AG04449 (cell line): ENCODE measurements at regions not wholly inside any gene's neighbourhood (a gene's known extent, or its start where the extent isn't known, plus 50 kb on each side); places are given as distances from the start of the nearest gene placed in this dataset.
"Not testable (repeated sequence)": the region's sequence is repeated elsewhere in the genome, so short reads cannot be mapped to it uniquely, and the experiment has no call there.

Experiments
- CTCF ChIA-PET: fragments of 350-600 bp; formaldehyde crosslinking; extraction: SDS; loops from one replicate; lab custom pipeline; 2021; ENCODE audit warnings: antibody characterized with exemption; lab: Yijun Ruan, JAX
- POLR2A ChIA-PET: fragments of 400-600, 350-600 bp; formaldehyde crosslinking; extraction: SDS; loops from one replicate; lab custom pipeline; 2020; ENCODE audit warnings: antibody characterized with exemption, inconsistent platforms; lab: Yijun Ruan, JAX
- DNase-seq: peaks from one replicate; pipeline ENCODE4 v3.0.0-alpha.2; 2010; ENCODE audit warnings: low read depth, low spot score
- H3K4me3 ChIP-seq: 2 replicates; pipeline ENCODE4 v1.5.1; 2011; ENCODE audit warnings: low read depth, mild to moderate bottlenecking, control low read depth, low read length
- CTCF ChIP-seq: IDR thresholded peaks from one replicate; pipeline ENCODE4 v1.5.1; 2011; ENCODE audit warnings: mild to moderate bottlenecking, moderate library complexity, low read length, control low read depth, inconsistent platforms; ENCODE audit not compliant: insufficient read depth; ENCODE audit errors: missing control alignments

DNA sequence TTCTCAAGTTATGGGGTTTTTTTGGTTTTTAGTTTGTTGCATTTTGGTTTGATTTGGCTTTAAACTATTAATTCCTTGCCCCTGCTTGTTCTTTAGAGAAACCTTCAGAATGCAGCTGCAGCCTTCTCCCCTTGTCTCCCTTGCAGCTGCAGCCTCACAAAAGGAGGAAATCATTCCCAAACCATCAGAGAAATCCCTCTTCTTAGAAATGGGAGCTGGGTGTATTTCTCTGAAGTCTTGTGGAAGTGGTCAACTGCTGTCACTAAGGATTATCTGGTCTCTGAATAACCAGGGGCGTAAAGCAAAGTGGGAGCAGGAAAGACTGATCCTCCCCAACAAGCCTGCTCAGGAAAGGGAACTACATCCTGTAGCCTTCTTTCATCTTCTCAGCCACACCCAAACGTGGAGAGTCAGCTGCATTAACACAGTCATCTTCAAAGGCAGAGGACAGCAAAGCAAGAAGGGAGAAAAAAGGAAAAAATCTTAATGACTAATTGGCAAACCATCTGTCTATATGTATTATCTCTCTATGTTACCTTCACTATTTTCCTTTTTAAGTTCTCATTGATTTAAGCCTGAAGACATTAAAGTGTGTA is 1834.1 kb upstream of the PIK3C3 start:
- TF ChIP-seq CTCF, result no peak
- no peak overlapping the region for H3K4me3 ChIP-seq
- no peak for DNase-seq
- ChIA-PET CTCF (no interaction called here), POLR2A (no interaction called here)

DNA sequence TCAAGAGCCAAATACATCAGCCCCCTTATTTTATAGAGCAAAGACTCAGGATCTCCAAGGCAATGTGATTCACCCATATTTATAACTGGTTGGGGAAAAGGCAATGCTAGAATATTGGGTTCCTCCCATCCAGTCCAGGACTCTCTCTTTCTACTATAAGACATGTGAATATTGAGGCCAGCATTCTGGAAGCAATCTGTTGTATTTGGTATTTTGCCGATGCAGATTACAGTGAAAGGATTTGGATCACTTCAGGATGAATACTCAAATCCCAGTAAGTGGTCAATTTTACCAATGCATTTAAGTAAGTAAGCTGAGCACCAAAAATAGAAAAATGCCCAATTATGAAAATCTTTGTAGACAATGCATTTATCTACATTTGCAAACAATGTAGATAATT is 1834.7 kb upstream of the PIK3C3 start:
- H3K4me3 ChIP-seq, result no peak overlapping the region
- no peak for DNase-seq
- no peak for TF ChIP-seq CTCF
- ChIA-PET CTCF (no interaction called here), POLR2A (no interaction called here)

GRCh38 chr18:40119581-40119980 is 1835.5 kb upstream of the PIK3C3 start:
- DNase-seq, CTCF ChIA-PET, H3K4me3 ChIP-seq, POLR2A ChIA-PET: not testable (repeated sequence)

- no peak for TF ChIP-seq CTCF
Observed at GRCh38 chr18:40110455-40110854, 1844.6 kb upstream of the PIK3C3 start.

DNA sequence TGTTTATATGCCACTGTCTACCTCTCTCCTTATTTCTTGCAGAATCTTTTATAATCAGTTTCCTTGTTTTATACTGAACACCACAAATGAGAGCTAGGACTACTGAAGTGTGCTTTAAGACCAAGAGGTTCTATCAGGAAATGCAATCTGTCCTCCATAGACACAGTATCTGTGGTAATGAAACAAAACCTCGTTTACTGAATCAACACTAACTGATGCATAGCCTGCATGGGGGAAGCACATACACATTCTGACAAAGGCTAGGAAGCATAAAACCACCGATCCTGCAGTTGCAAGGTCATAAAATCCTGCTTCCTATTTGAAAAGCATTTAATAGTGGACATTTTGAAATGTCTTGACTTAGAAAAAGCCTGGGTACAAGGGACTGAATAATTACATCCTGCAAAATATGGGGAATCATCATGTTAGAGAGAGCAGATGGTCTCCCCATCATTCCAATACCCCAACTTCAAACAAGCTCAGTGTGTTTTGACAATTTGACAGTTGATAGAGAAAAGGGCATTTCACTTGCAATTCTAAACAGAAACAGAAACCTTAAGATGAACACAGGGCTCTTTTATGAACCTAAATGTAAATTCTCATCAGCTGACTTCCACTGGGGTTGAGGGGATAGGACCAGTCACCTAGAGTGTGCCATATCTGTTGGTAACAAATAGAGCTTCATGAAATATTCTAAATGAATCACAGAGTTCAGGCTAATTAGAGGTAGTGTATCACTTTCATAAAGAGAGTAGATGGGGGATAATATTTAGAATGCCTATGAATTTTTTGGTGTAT is 1845.6 kb upstream of the PIK3C3 start:
- DNase-seq, result no peak
- TF ChIP-seq CTCF, result no peak
- no peak overlapping the region for H3K4me3 ChIP-seq
- ChIA-PET POLR2A (no interaction called here), CTCF (no interaction called here)

More at GRCh38 chr18:40110455-40110854, 1844.6 kb upstream of the PIK3C3 start:
- POLR2A ChIA-PET, result no interaction called here
- DNase-seq, result no peak
- CTCF ChIA-PET, result no interaction called here
- H3K4me3 ChIP-seq, result no peak overlapping the region

DNA sequence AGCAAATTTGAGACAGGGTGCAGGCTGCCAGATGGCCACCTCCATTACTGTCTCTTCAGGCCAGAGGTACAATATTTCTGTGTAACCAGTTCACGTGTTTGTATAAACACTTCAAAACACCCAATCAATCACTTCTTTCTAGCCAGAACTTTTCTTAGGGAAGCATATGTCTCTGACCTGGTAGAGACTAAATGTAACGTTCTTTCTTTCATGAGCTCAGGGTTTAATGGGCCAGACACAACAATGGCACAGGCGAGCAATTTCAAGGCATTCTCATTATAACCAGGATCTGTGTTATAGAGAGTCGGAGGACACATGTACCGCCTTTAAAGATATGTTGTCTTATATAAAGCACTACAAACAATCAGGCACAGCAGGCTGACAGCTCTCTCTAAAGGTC is 1846.4 kb upstream of the PIK3C3 start:
- POLR2A ChIA-PET, result no interaction called here
- CTCF ChIA-PET, result no interaction called here
- DNase-seq, result no peak

More for the DNA sequence above, 1846.4 kb upstream of the PIK3C3 start:
- H3K4me3 ChIP-seq, result no peak overlapping the region
- TF ChIP-seq CTCF, result no peak
